ENCODE measurements at regions not wholly inside any gene's neighbourhood (a gene's known extent, or its start where the extent isn't known, plus 50 kb on each side); places are given as distances from the start of the nearest gene placed in this dataset.

GRCh38 chr14:101063121-101063520 is 159.6 kb upstream of the RTL1 start:
- no peak overlapping the region for H3K9ac ChIP-seq (ENCODE audit: low read length)
- H2AFZ ChIP-seq (ENCODE audit: low read depth, low read length, poor library complexity, severe bottlenecking) = no peak overlapping the region
- no peaks in the 10 kb centered on the region for H3K36me3 ChIP-seq (ENCODE audit: control insufficient read depth in 1 of 2, insufficient read depth in 2 of 2, low read length in 2 of 2)
- H3K4me3 ChIP-seq (replicated peaks in 1 of 2; ENCODE audit: low read depth in 1 of 2, low read length in 2 of 2) = no peak overlapping the region
- peaks cover 0 to 1% of the 10 kb centered on the region in 2 experiments; a peak in 1 of 4 replicates for H3K9me3 ChIP-seq (ENCODE audit: control insufficient read depth in 1 of 2, insufficient read depth in 1 of 2, low read depth in 1 of 2, low read length in 2 of 2)
- no TSS peak for BruUV-seq (replicated peaks)
- DNase-seq (ENCODE audit: low read depth, low spot score) (no peak), ATAC-seq (no peak)
- intact Hi-C loops (cut with micrococcal nuclease) = no loop called here
- ChIA-PET POLR2A (interaction anchor here (1.0 kb wide), 1 partner anchor 370 kb away, joined by 3 read pairs; no protein-coding TSS in a partner anchor), CTCF (no interaction called here), RAD21 (ENCODE audit: low non-redundant PET in 1 of 2, low total read pairs in 2 of 2, uncharacterized antibody in 2 of 2, unreplicated experiment in 2 of 2) (no interaction called here)
- no peaks in the 10 kb centered on the region for H3K79me2 ChIP-seq (ENCODE audit: insufficient read depth, low read length)
- H3K27me3 ChIP-seq (ENCODE audit: insufficient read depth, low read length) = no peaks in the 10 kb centered on the region
- H4K20me1 ChIP-seq (ENCODE audit: insufficient read depth) = no peaks in the 10 kb centered on the region
- TF ChIP-seq ATF3 (IDR thresholded peaks at IDR 0.05) (no peak), ELF1 (IDR thresholded peaks at IDR 0.05; ENCODE audit: borderline replicate concordance, low read depth) (no peak), EZH2 (IDR thresholded peaks at IDR 0.05) (no peak), CEBPB (IDR thresholded peaks at IDR 0.05; ENCODE audit: low read depth) (no peak), POLR2A (IDR thresholded peaks at IDR 0.05; ENCODE audit: borderline replicate concordance, extremely low read depth, insufficient read depth, insufficient read length) (no peak), ZFX (IDR thresholded peaks at IDR 0.05) (no peak), POLR2AphosphoS5 (IDR thresholded peaks at IDR 0.05; ENCODE audit: low read depth, low read length) (no peak), SIN3A (IDR thresholded peaks at IDR 0.05; ENCODE audit: low read depth) (no peak), SP1 (IDR thresholded peaks at IDR 0.05; ENCODE audit: low read depth) (no peak), JUND (IDR thresholded peaks at IDR 0.05) (no peak), YY1 (IDR thresholded peaks at IDR 0.05; ENCODE audit: extremely low read depth, insufficient replicate concordance, low read depth, low read length) (no peak), RAD21 (IDR thresholded peaks at IDR 0.05; ENCODE audit: low read depth) (no peak), SRF (IDR thresholded peaks at IDR 0.05; ENCODE audit: low read depth) (no peak)
- TF ChIP-seq, protein P1, sequence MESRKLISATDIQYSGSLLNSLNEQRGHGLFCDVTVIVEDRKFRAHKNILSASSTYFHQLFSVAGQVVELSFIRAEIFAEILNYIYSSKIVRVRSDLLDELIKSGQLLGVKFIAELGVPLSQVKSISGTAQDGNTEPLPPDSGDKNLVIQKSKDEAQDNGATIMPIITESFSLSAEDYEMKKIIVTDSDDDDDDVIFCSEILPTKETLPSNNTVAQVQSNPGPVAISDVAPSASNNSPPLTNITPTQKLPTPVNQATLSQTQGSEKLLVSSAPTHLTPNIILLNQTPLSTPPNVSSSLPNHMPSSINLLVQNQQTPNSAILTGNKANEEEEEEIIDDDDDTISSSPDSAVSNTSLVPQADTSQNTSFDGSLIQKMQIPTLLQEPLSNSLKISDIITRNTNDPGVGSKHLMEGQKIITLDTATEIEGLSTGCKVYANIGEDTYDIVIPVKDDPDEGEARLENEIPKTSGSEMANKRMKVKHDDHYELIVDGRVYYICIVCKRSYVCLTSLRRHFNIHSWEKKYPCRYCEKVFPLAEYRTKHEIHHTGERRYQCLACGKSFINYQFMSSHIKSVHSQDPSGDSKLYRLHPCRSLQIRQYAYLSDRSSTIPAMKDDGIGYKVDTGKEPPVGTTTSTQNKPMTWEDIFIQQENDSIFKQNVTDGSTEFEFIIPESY (IDR thresholded peaks at IDR 0.05; ENCODE audit: extremely low read depth, insufficient replicate concordance, low read length) = no peak
- H3K9me2 ChIP-seq (ENCODE audit: insufficient read depth) = no peaks in the 10 kb centered on the region
- H3K4me1 ChIP-seq (ENCODE audit: control insufficient read depth in 1 of 2, insufficient read depth in 2 of 2, low read length in 2 of 2) = 0 out of 4 replicates have a peak, but pooled peaks cover 0 to 3% of the 10 kb centered on the region in 2 experiments
- no peak overlapping the region for H3K4me2 ChIP-seq (ENCODE audit: low read length)
- no peak overlapping the region for H3K27ac ChIP-seq (ENCODE audit: low read depth, low read length)
